ENCODE measurements at regions not wholly inside any gene's neighbourhood (a gene's known extent, or its start where the extent isn't known, plus 50 kb on each side); places are given as distances from the start of the nearest gene placed in this dataset.

- no peak for DNase-seq
- no peak overlapping the region for H2BK12ac ChIP-seq (ENCODE audit: low read length in 2 of 2)
- no peak overlapping the region for H3K23ac ChIP-seq (ENCODE audit: low read length in 2 of 2)
- H3K4ac ChIP-seq (ENCODE audit: low read depth in 1 of 2, low read length in 2 of 2): no peak overlapping the region
- no peak overlapping the region for H2BK15ac ChIP-seq (ENCODE audit: low read depth, poor library complexity, severe bottlenecking)
- no peak overlapping the region for H3K9ac ChIP-seq (ENCODE audit: low read length)
- H2AK5ac ChIP-seq (ENCODE audit: low read length, severe bottlenecking): no peak overlapping the region
- no peak overlapping the region for H2BK120ac ChIP-seq (ENCODE audit: low read depth, low read length)
- no peaks in the 10 kb centered on the region for H3K27me3 ChIP-seq (ENCODE audit: control insufficient read depth in 1 of 2, insufficient read depth in 1 of 2, low read length in 2 of 2)
- H4K91ac ChIP-seq (ENCODE audit: low read length): no peak overlapping the region
- H4K8ac ChIP-seq (ENCODE audit: low read length): no peak overlapping the region
- H3K9me3 ChIP-seq (ENCODE audit: control insufficient read depth, low read length): no peaks in the 10 kb centered on the region
- no peak overlapping the region for H3K4me3 ChIP-seq (ENCODE audit: insufficient read depth in 1 of 2, low read depth in 1 of 2, low read length in 2 of 2)
- H3K79me1 ChIP-seq (replicated peaks; ENCODE audit: low read length, poor library complexity, severe bottlenecking): no peaks in the 10 kb centered on the region
- no peak overlapping the region for H3K14ac ChIP-seq (ENCODE audit: low read length in 2 of 2)
- no peak overlapping the region for H3K18ac ChIP-seq (ENCODE audit: low read depth in 1 of 2, low read length in 2 of 2)
- no peaks in the 10 kb centered on the region for H3K36me3 ChIP-seq (ENCODE audit: control insufficient read depth in 1 of 2, insufficient read depth in 2 of 2, low read depth in 1 of 2, low read length in 2 of 2)
- H2AFZ ChIP-seq (ENCODE audit: low read depth, low read length): no peak overlapping the region
- H3K4me1 ChIP-seq (ENCODE audit: control insufficient read depth, insufficient read depth, low read depth, low read length): no peaks in the 10 kb centered on the region
- no peak overlapping the region for H2BK5ac ChIP-seq (ENCODE audit: low read depth, low read length, poor library complexity, severe bottlenecking)
- no peak overlapping the region for H3K27ac ChIP-seq (ENCODE audit: low read length, poor library complexity, severe bottlenecking)
- no peak overlapping the region for H3K4me2 ChIP-seq (ENCODE audit: low read length, poor library complexity, severe bottlenecking)
Measured at GRCh38 chr11:109854731-109855130, 238.5 kb upstream of the ZC3H12C start.

GRCh38 chr11:109856928-109857327 is 236.3 kb upstream of the ZC3H12C start:
- Histone ChIP-seq H3K23ac (ENCODE audit: low read length in 2 of 2) (no peak overlapping the region), H3K27ac (ENCODE audit: low read length, poor library complexity, severe bottlenecking) (no peak overlapping the region), H3K4me1 (ENCODE audit: control insufficient read depth, insufficient read depth, low read depth, low read length) (no peaks in the 10 kb centered on the region), H3K18ac (ENCODE audit: low read depth in 1 of 2, low read length in 2 of 2) (no peak overlapping the region), H3K14ac (ENCODE audit: low read length in 2 of 2) (no peak overlapping the region), H4K8ac (ENCODE audit: low read length) (no peak overlapping the region), H3K4me2 (ENCODE audit: low read length, poor library complexity, severe bottlenecking) (no peak overlapping the region), H3K27me3 (ENCODE audit: control insufficient read depth in 1 of 2, insufficient read depth in 1 of 2, low read length in 2 of 2) (no peaks in the 10 kb centered on the region), H3K9me3 (ENCODE audit: control insufficient read depth, low read length) (no peaks in the 10 kb centered on the region), H2AFZ (ENCODE audit: low read depth, low read length) (no peak overlapping the region), H2BK15ac (ENCODE audit: low read depth, poor library complexity, severe bottlenecking) (no peak overlapping the region), H2AK5ac (ENCODE audit: low read length, severe bottlenecking) (no peak overlapping the region), H3K79me1 (replicated peaks; ENCODE audit: low read length, poor library complexity, severe bottlenecking) (no peaks in the 10 kb centered on the region), H3K4me3 (ENCODE audit: insufficient read depth in 1 of 2, low read depth in 1 of 2, low read length in 2 of 2) (no peak overlapping the region), H2BK5ac (ENCODE audit: low read depth, low read length, poor library complexity, severe bottlenecking) (no peak overlapping the region), H2BK120ac (ENCODE audit: low read depth, low read length) (no peak overlapping the region), H3K4ac (ENCODE audit: low read depth in 1 of 2, low read length in 2 of 2) (no peak overlapping the region), H3K9ac (ENCODE audit: low read length) (no peak overlapping the region), H4K91ac (ENCODE audit: low read length) (no peak overlapping the region), H2BK12ac (ENCODE audit: low read length in 2 of 2) (no peak overlapping the region), H3K36me3 (ENCODE audit: control insufficient read depth in 1 of 2, insufficient read depth in 2 of 2, low read depth in 1 of 2, low read length in 2 of 2) (no peaks in the 10 kb centered on the region)
- 73% methylated on average over 2 of the region's 2 CpGs for WGBS
- no peak for DNase-seq

GRCh38 chr11:109857637-109858036 is 235.6 kb upstream of the ZC3H12C start:
- H2BK15ac ChIP-seq (ENCODE audit: low read depth, poor library complexity, severe bottlenecking): no peak overlapping the region
- no peaks in the 10 kb centered on the region for H3K9me3 ChIP-seq (ENCODE audit: control insufficient read depth, low read length)
- no peak overlapping the region for H2BK5ac ChIP-seq (ENCODE audit: low read depth, low read length, poor library complexity, severe bottlenecking)

GRCh38 chr11:109858152-109858551 is 235.0 kb upstream of the ZC3H12C start:
- H2AFZ ChIP-seq (ENCODE audit: low read depth, low read length): no peak overlapping the region
- H2BK12ac ChIP-seq (ENCODE audit: low read length in 2 of 2): no peak overlapping the region
- no peak for DNase-seq
- no peak overlapping the region for H3K18ac ChIP-seq (ENCODE audit: low read depth in 1 of 2, low read length in 2 of 2)
- H3K4me1 ChIP-seq (ENCODE audit: control insufficient read depth, insufficient read depth, low read depth, low read length): no peaks in the 10 kb centered on the region
- H4K8ac ChIP-seq (ENCODE audit: low read length): no peak overlapping the region
- H3K36me3 ChIP-seq (ENCODE audit: control insufficient read depth in 1 of 2, insufficient read depth in 2 of 2, low read depth in 1 of 2, low read length in 2 of 2): no peaks in the 10 kb centered on the region
- no peak overlapping the region for H3K4me3 ChIP-seq (ENCODE audit: insufficient read depth in 1 of 2, low read depth in 1 of 2, low read length in 2 of 2)
- H3K14ac ChIP-seq (ENCODE audit: low read length in 2 of 2): no peak overlapping the region
- H3K4me2 ChIP-seq (ENCODE audit: low read length, poor library complexity, severe bottlenecking): no peak overlapping the region
- H2AK5ac ChIP-seq (ENCODE audit: low read length, severe bottlenecking): no peak overlapping the region
- H3K9ac ChIP-seq (ENCODE audit: low read length): no peak overlapping the region
- no peak overlapping the region for H3K23ac ChIP-seq (ENCODE audit: low read length in 2 of 2)
- no peaks in the 10 kb centered on the region for H3K79me1 ChIP-seq (replicated peaks; ENCODE audit: low read length, poor library complexity, severe bottlenecking)
- H2BK120ac ChIP-seq (ENCODE audit: low read depth, low read length): no peak overlapping the region
- no peak overlapping the region for H2BK15ac ChIP-seq (ENCODE audit: low read depth, poor library complexity, severe bottlenecking)
- H4K91ac ChIP-seq (ENCODE audit: low read length): no peak overlapping the region
- H3K9me3 ChIP-seq (ENCODE audit: control insufficient read depth, low read length): no peaks in the 10 kb centered on the region
- WGBS: 50% methylated on average over 1 of the region's 4 CpGs
- no peak overlapping the region for H3K4ac ChIP-seq (ENCODE audit: low read depth in 1 of 2, low read length in 2 of 2)
- H3K27me3 ChIP-seq (ENCODE audit: control insufficient read depth in 1 of 2, insufficient read depth in 1 of 2, low read length in 2 of 2): no peaks in the 10 kb centered on the region
- no peak overlapping the region for H3K27ac ChIP-seq (ENCODE audit: low read length, poor library complexity, severe bottlenecking)
- H2BK5ac ChIP-seq (ENCODE audit: low read depth, low read length, poor library complexity, severe bottlenecking): no peak overlapping the region

More at GRCh38 chr11:109857637-109858036, 235.6 kb upstream of the ZC3H12C start:
- no peak overlapping the region for H4K91ac ChIP-seq (ENCODE audit: low read length)
- no peak overlapping the region for H2AFZ ChIP-seq (ENCODE audit: low read depth, low read length)
- no peaks in the 10 kb centered on the region for H3K79me1 ChIP-seq (replicated peaks; ENCODE audit: low read length, poor library complexity, severe bottlenecking)
- H3K4me1 ChIP-seq (ENCODE audit: control insufficient read depth, insufficient read depth, low read depth, low read length): no peaks in the 10 kb centered on the region
- H4K8ac ChIP-seq (ENCODE audit: low read length): no peak overlapping the region
- no peak overlapping the region for H3K9ac ChIP-seq (ENCODE audit: low read length)
- no peak overlapping the region for H3K4ac ChIP-seq (ENCODE audit: low read depth in 1 of 2, low read length in 2 of 2)
- no peak overlapping the region for H3K14ac ChIP-seq (ENCODE audit: low read length in 2 of 2)
- no peaks in the 10 kb centered on the region for H3K36me3 ChIP-seq (ENCODE audit: control insufficient read depth in 1 of 2, insufficient read depth in 2 of 2, low read depth in 1 of 2, low read length in 2 of 2)
- H3K4me2 ChIP-seq (ENCODE audit: low read length, poor library complexity, severe bottlenecking): no peak overlapping the region
- no peak overlapping the region for H3K27ac ChIP-seq (ENCODE audit: low read length, poor library complexity, severe bottlenecking)
- no peak overlapping the region for H2BK120ac ChIP-seq (ENCODE audit: low read depth, low read length)
- H3K18ac ChIP-seq (ENCODE audit: low read depth in 1 of 2, low read length in 2 of 2): no peak overlapping the region
- no peak overlapping the region for H2BK12ac ChIP-seq (ENCODE audit: low read length in 2 of 2)
- no peaks in the 10 kb centered on the region for H3K27me3 ChIP-seq (ENCODE audit: control insufficient read depth in 1 of 2, insufficient read depth in 1 of 2, low read length in 2 of 2)
- no peak overlapping the region for H2AK5ac ChIP-seq (ENCODE audit: low read length, severe bottlenecking)
- no peak overlapping the region for H3K4me3 ChIP-seq (ENCODE audit: insufficient read depth in 1 of 2, low read depth in 1 of 2, low read length in 2 of 2)
- no peak for DNase-seq
- no peak overlapping the region for H3K23ac ChIP-seq (ENCODE audit: low read length in 2 of 2)

All from mesenchymal stem cell (in vitro differentiated cells and primary cell).